GM10266 (cell line): ENCODE measurements at regions not wholly inside any gene's neighbourhood (a gene's known extent, or its start where the extent isn't known, plus 50 kb on each side); places are given as distances from the start of the nearest gene placed in this dataset.
"Not testable (repeated sequence)": the region's sequence is repeated elsewhere in the genome, so short reads cannot be mapped to it uniquely, and the experiment has no call there.

Experiments
- DNase-seq: peaks from one replicate; pipeline ENCODE4 v3.0.0; 2012; ENCODE audit errors: extremely low spot score
- TF ChIP-seq, protein P1 (sequence below): IDR thresholded peaks from 2 replicates; pipeline ENCODE4 v1.5.1; 2012; ENCODE audit warnings: mild to moderate bottlenecking, low read depth; ENCODE audit not compliant: control insufficient read depth, insufficient read depth; ENCODE audit errors: missing control alignments

DNA sequence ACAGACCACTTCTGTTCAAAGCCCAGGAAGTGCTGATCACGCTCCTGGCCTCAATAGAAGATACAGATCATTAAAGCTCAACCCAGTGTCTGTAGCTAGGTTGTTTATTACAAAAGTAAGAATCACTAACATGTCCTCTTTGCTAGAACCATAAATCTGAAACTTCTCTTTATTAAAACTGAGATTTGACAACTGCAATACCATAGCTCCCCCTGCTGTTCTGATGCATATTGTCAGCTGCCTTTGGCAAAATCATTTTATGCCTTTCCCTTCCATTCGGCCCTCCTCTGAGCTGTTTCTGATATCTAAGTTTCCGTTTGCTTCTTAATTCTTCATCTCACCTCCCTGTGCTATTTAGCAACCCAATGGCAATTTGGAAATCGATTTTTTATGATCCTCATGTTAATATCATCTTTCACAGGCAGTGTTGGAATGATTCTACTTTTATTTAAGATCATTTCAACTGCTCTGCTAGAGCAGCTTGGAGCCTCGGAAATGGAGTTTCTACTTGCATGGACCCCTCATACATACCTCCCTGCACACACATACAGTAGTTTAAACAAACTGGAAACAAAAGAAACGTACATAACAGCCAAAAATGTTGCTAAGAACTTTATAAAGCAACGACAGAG, 998.8 kb downstream of the MAT2B start:
- DNase-seq = peak; percentile 27
- TF ChIP-seq, protein P1, sequence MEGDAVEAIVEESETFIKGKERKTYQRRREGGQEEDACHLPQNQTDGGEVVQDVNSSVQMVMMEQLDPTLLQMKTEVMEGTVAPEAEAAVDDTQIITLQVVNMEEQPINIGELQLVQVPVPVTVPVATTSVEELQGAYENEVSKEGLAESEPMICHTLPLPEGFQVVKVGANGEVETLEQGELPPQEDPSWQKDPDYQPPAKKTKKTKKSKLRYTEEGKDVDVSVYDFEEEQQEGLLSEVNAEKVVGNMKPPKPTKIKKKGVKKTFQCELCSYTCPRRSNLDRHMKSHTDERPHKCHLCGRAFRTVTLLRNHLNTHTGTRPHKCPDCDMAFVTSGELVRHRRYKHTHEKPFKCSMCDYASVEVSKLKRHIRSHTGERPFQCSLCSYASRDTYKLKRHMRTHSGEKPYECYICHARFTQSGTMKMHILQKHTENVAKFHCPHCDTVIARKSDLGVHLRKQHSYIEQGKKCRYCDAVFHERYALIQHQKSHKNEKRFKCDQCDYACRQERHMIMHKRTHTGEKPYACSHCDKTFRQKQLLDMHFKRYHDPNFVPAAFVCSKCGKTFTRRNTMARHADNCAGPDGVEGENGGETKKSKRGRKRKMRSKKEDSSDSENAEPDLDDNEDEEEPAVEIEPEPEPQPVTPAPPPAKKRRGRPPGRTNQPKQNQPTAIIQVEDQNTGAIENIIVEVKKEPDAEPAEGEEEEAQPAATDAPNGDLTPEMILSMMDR = peak; percentile 64

DNA sequence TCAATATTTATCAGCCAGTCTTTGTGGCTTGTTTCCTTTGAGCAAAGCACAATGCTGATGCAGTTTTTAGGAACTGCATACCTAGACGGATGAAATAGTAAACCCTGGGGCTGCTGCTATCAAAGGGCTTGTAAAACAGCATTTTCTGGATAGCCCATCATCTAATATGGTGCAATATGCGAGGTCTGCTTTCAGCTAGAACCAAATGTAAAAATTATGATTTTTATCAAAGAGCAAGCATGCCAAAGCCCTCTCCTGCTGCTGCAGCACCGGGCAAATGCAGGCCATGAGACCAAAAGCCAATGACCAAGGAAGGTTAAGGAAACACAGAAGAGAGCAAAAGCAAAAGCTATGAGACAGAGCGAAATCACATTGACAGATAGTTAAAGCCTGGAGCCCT, 1000.4 kb downstream of the MAT2B start:
- DNase-seq = no peak
- TF ChIP-seq, protein P1 = no peak

DNA sequence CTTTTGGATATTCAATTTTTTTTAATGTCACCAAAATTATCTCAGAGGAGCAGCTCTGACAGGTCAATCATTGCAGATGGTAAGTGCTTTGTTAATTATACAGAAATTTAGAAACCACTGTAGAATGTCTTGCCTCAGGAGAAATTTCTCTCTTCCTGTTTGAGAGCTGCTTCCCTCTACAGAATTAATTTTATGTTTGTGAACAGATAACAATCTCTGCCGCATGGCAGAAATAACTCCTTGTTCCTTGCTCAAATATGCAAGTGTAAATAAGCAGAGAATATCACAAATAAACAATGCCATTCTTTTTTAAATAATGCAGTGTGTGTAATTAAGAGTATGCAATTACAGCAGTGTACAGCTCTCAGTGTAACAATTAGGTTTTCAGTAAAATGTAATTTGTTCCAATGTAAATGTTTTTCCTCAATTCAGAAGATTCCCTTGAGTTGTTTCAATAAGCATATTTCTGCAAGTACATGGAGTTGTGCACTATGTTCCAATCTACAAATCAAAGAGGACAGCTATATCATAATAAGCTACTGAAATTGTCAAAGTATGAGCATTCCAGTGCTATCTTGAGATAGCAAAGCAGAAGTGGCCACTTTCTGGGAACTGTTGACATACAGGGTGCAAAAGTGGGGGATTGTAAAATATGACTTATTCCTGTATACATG, 1012.8 kb downstream of the MAT2B start:
- DNase-seq = no peak
- TF ChIP-seq, protein P1 = no peak

DNA sequence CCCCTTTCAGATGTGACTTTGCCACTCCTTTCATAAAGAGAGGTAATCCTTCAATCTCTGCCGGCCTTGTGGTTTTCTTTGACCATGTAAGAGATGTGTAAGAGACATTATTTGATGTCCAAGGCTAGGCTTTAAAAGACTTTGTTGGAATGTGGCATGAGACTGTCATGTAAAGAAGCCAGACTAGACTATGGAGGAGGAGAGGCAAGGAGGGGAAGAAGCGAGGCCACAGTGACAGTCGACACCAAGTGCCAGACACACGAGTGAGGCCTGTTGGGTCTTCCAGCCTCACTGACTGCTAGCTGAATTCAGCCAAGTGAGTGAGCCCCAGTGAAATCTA, 1013.3 kb downstream of the MAT2B start:
- DNase-seq = no peak
- TF ChIP-seq, protein P1 = no peak

DNA sequence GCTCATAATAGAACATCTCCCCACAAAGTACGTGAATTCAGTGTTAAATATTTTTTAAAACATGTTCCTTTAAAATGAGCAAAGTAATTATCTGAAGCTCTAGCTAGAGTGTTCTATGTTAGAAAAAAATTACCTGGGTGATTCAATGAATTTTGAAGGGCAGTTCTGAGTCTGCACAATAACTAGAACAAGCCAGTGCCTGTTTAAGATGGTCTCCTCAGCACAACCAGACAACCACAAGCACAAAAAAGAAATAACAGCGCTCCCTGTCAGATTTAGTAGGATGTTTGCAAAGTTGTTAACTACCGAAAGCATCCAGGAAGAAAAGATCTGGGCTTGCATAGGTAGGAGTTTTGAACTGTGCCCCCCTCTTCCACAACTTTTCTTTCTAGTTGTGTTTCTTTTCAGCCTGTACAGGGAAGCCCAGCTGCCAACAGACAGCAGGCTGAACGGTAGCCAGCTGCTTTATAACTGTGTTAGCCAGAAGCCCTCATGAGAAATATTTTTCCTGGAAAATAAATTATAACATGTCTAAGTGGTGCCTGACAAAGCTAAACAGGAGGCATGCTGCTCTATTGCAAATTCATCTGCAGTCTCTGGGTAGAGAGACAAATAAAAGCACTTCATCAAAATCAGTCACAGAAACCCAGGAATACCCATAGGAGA, 1026.9 kb downstream of the MAT2B start:
- DNase-seq = no peak

DNA sequence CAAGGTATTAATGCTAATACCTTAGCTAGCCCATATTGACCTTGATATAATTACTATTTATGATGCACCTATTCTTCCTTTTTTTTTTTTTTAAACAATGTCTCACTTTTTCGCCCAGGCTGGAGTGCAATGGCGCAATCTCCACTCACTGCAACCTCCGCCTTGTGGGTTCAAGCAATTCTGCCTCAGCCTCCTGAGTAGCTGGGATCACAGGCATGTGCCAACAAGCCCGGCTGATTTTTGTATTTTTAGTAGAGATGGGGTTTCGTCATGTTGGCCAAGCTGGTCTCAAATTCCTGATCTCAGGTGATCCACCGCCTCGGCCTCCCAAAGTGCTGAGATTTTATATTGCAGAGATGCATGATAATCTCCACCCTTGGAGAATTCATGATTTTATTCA, 1028.0 kb downstream of the MAT2B start:
- DNase-seq = not testable (repeated sequence)

More for the DNA sequence above, 1026.9 kb downstream of the MAT2B start:
- TF ChIP-seq, protein P1 = no peak

DNA sequence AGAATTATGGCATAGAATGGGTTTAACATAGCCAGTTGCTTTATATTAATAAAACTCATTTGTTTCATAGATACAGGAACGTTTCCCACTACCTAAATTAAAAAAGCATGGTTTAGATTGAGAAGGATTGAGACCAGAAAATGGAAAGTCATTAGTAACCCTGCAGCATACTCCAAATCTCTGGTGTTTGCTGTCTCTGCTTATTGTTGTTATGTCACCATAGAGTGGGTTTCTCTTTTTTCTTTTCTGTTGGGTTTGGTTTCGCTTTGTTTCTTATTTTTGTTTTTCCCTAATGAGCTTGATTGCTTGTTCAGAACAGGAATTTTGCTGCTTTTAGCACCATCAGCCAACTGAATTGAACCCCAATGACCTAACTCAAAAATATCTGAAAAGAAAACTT, 1034.8 kb downstream of the MAT2B start:
- TF ChIP-seq, protein P1 = no peak

More for the DNA sequence above, 1034.8 kb downstream of the MAT2B start:
- DNase-seq = no peak
